SK-N-SH treated with all-trans-retinoic acid at 6 μM for 48 hours (cell line): ENCODE measurements at regions not wholly inside any gene's neighbourhood (a gene's known extent, or its start where the extent isn't known, plus 50 kb on each side); places are given as distances from the start of the nearest gene placed in this dataset.

ENCODE experiments used
- ATAC-seq: fragments of 200-7000 bp; cut with Tn5 transposase; 3 replicates; pipeline ENCODE4 v1.9.1; 2020; ENCODE audit warnings: mild to moderate bottlenecking, moderate library complexity
- ARNTL ChIP-seq: fragments of 450-650 bp; formaldehyde crosslinking; IDR thresholded peaks from 2 replicates; pipeline ENCODE4 v1.5.0; 2020; ENCODE audit warnings: low read depth, mild to moderate bottlenecking, moderate library complexity, borderline replicate concordance
- BACH2 ChIP-seq: fragments of 250-450 bp; sonication (Bioruptor Pico); IDR thresholded peaks from 2 replicates; pipeline ENCODE4 v1.9.0; 2021; ENCODE audit warnings: mild to moderate bottlenecking, borderline replicate concordance
- CREB5 ChIP-seq: fragments of 250-450 bp; sonication (Bioruptor Pico); IDR thresholded peaks from 2 replicates; pipeline ENCODE4 v1.5.1; 2020; ENCODE audit warnings: low read depth, mild to moderate bottlenecking, moderate library complexity
- CSDC2 ChIP-seq: fragments of 250-450 bp; sonication (Bioruptor Pico); IDR thresholded peaks from 2 replicates; pipeline ENCODE4 v1.5.0; 2020; ENCODE audit warnings: mild to moderate bottlenecking, moderate library complexity
- ESRRG ChIP-seq: fragments of 250-450 bp; sonication (Bioruptor Pico); IDR thresholded peaks from 2 replicates; pipeline ENCODE4 v1.6.1; 2021; ENCODE audit warnings: mild to moderate bottlenecking
- GLIS3 ChIP-seq: fragments of 250-450 bp; sonication (Bioruptor Pico); IDR thresholded peaks from 2 replicates; pipeline ENCODE4 v1.5.0; 2020; ENCODE audit warnings: mild to moderate bottlenecking, moderate library complexity
- OSR1 ChIP-seq: fragments of 250-450 bp; sonication (Bioruptor Pico); IDR thresholded peaks from 2 replicates; pipeline ENCODE4 v1.8.0; 2022; ENCODE audit warnings: moderate library complexity, mild to moderate bottlenecking, inconsistent platforms
- PATZ1 ChIP-seq: fragments of 250-450 bp; sonication (Bioruptor Pico); IDR thresholded peaks from 2 replicates; pipeline ENCODE4 v1.8.0; 2020; ENCODE audit warnings: mild to moderate bottlenecking, moderate library complexity, borderline replicate concordance
- PPARA ChIP-seq: fragments of 250-450 bp; sonication (Bioruptor Pico); IDR thresholded peaks from 2 replicates; pipeline ENCODE4 v1.5.0; 2020; ENCODE audit warnings: mild to moderate bottlenecking, borderline replicate concordance
- RARB ChIP-seq: fragments of 250-450 bp; sonication (Bioruptor Pico); IDR thresholded peaks from 2 replicates; pipeline ENCODE4 v1.8.0; 2021; ENCODE audit warnings: mild to moderate bottlenecking, moderate library complexity
- SNAI2 ChIP-seq: fragments of 250-450 bp; sonication (Bioruptor Pico); IDR thresholded peaks from 2 replicates; pipeline ENCODE4 v1.5.0; 2020; ENCODE audit warnings: mild to moderate bottlenecking, moderate library complexity
- TCF4 ChIP-seq: fragments of 250-450 bp; sonication (Bioruptor Pico); IDR thresholded peaks from 2 replicates; pipeline ENCODE4 v1.8.0; 2021; ENCODE audit warnings: mild to moderate bottlenecking, moderate library complexity, borderline replicate concordance
- TOX ChIP-seq: fragments of 250-450 bp; sonication (Bioruptor Pico); IDR thresholded peaks from 2 replicates; pipeline ENCODE4 v1.8.0; 2021; ENCODE audit warnings: mild to moderate bottlenecking, moderate library complexity, borderline replicate concordance
- ZC3H10 ChIP-seq: fragments of 250-450 bp; sonication (Bioruptor Pico); IDR thresholded peaks from 2 replicates; pipeline ENCODE4 v1.5.1; 2021; ENCODE audit warnings: mild to moderate bottlenecking, moderate library complexity
- ZFP3 ChIP-seq: fragments of 250-450 bp; sonication (Bioruptor Pico); IDR thresholded peaks from 2 replicates; pipeline ENCODE4 v1.5.0; 2020; ENCODE audit warnings: mild to moderate bottlenecking, moderate library complexity
- ZFP30 ChIP-seq: fragments of 450-650 bp; formaldehyde crosslinking; IDR thresholded peaks from 2 replicates; pipeline ENCODE4 v1.5.0; 2022; ENCODE audit warnings: mild to moderate bottlenecking, moderate library complexity
- ZNF565 ChIP-seq: fragments of 450-650 bp; formaldehyde crosslinking; conservative IDR thresholded peaks from 2 replicates; pipeline ENCODE4 v1.5.0; 2020; ENCODE audit warnings: low read depth, mild to moderate bottlenecking, moderate library complexity
- ZNF70 ChIP-seq: fragments of 450-650 bp; formaldehyde crosslinking; IDR thresholded peaks from 2 replicates; pipeline ENCODE4 v1.5.0; 2020; ENCODE audit warnings: mild to moderate bottlenecking, moderate library complexity
- ZNF8 ChIP-seq: fragments of 450-650 bp; formaldehyde crosslinking; IDR thresholded peaks from 2 replicates; pipeline ENCODE4 v1.5.0; 2020; ENCODE audit warnings: mild to moderate bottlenecking, moderate library complexity
- TF ChIP-seq, protein P1 (sequence below): fragments of 250-450 bp; sonication (Bioruptor Pico); IDR thresholded peaks from 2 replicates; pipeline ENCODE4 v1.5.1; 2021; ENCODE audit warnings: mild to moderate bottlenecking, moderate library complexity
- TF ChIP-seq, protein P2 (sequence below): fragments of 250-450 bp; sonication (Bioruptor Pico); IDR thresholded peaks from 2 replicates; pipeline ENCODE4 v1.8.0; 2021; ENCODE audit warnings: low read depth, mild to moderate bottlenecking, moderate library complexity, borderline replicate concordance

DNA sequence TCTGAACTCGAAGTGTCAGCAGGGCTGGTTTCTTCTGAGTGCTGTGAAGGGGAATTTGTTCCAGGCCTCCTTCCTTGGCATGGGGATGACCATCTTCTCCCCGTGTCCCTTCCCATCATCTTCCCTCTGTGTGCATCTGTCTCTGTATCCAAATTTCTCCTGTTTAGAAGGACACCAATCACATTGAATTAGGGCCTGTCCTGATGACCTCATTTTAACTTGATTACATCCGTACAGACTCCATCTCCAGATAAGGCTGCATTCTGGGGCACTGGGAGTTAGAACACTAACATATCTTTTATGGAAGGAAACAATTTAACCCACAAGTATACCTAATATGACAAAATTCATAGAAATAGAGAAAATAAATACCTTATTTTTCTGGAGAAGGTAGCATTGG, 76.8 kb upstream of the ANKRD1 start (continued):
- TF ChIP-seq, protein P1, sequence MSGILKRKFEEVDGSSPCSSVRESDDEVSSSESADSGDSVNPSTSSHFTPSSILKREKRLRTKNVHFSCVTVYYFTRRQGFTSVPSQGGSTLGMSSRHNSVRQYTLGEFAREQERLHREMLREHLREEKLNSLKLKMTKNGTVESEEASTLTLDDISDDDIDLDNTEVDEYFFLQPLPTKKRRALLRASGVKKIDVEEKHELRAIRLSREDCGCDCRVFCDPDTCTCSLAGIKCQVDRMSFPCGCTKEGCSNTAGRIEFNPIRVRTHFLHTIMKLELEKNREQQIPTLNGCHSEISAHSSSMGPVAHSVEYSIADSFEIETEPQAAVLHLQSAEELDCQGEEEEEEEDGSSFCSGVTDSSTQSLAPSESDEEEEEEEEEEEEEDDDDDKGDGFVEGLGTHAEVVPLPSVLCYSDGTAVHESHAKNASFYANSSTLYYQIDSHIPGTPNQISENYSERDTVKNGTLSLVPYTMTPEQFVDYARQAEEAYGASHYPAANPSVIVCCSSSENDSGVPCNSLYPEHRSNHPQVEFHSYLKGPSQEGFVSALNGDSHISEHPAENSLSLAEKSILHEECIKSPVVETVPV (CRISPR knock-in tag), result no peak
- TF ChIP-seq ARNTL (CRISPR knock-in tag), result no peak
- no peak for TF ChIP-seq TCF4 (CRISPR knock-in tag)
- TF ChIP-seq RARB (CRISPR knock-in tag), result no peak
- no peak for TF ChIP-seq CSDC2 (CRISPR knock-in tag)
- TF ChIP-seq ZFP30 (CRISPR knock-in tag), result no peak
- TF ChIP-seq ZNF8 (CRISPR knock-in tag), result no peak
- TF ChIP-seq ZFP3 (CRISPR knock-in tag), result no peak
- TF ChIP-seq, all 23 proteins: peak for 4

- no peak for ATAC-seq
- TF ChIP-seq, protein P2, sequence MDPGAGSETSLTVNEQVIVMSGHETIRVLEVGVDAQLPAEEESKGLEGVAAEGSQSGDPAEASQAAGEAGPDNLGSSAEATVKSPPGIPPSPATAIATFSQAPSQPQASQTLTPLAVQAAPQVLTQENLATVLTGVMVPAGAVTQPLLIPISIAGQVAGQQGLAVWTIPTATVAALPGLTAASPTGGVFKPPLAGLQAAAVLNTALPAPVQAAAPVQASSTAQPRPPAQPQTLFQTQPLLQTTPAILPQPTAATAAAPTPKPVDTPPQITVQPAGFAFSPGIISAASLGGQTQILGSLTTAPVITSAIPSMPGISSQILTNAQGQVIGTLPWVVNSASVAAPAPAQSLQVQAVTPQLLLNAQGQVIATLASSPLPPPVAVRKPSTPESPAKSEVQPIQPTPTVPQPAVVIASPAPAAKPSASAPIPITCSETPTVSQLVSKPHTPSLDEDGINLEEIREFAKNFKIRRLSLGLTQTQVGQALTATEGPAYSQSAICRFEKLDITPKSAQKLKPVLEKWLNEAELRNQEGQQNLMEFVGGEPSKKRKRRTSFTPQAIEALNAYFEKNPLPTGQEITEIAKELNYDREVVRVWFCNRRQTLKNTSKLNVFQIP (CRISPR knock-in tag), result no peak
- TF ChIP-seq TOX (no peak), GLIS3 (CRISPR knock-in tag) (no peak), BACH2 (no peak), SNAI2 (CRISPR knock-in tag) (no peak), ZC3H10 (CRISPR knock-in tag) (no peak), ZFP30 (CRISPR knock-in tag) (no peak), ARNTL (CRISPR knock-in tag) (no peak), ZNF70 (CRISPR knock-in tag) (no peak)
Measured at GRCh38 chr10:90998733-90999511, 78.0 kb upstream of the ANKRD1 start.

- no peak for ATAC-seq
- TF ChIP-seq ESRRG (CRISPR knock-in tag) (no peak), OSR1 (CRISPR knock-in tag) (no peak), CREB5 (CRISPR knock-in tag) (no peak), PATZ1 (CRISPR knock-in tag) (no peak), ARNTL (CRISPR knock-in tag) (no peak), TOX (no peak), BACH2 (no peak), ZFP3 (CRISPR knock-in tag) (no peak), PPARA (CRISPR knock-in tag) (no peak), ZNF565 (no peak), RARB (CRISPR knock-in tag) (no peak), ZNF8 (CRISPR knock-in tag) (no peak), ZFP30 (CRISPR knock-in tag) (no peak), ZNF70 (CRISPR knock-in tag) (no peak), ZC3H10 (CRISPR knock-in tag) (no peak), TCF4 (CRISPR knock-in tag) (no peak)
- TF ChIP-seq, protein P1 (CRISPR knock-in tag), result no peak
Measured at GRCh38 chr10:90999512-91000172, 78.8 kb upstream of the ANKRD1 start.
